Adrenal gland (tissue), 5 donors: ENCODE measurements at regions not wholly inside any gene's neighbourhood (a gene's known extent, or its start where the extent isn't known, plus 50 kb on each side); places are given as distances from the start of the nearest gene placed in this dataset.

ENCODE experiments used
- POLR2A ChIP-seq, 2 donors: fragments of 450-650 bp; IDR thresholded peaks; one replicate each; pipeline ENCODE4 v1.6.1; 2017; ENCODE audit warnings: antibody characterized with exemption in 2 of 2, mild to moderate bottlenecking in 2 of 2, moderate library complexity in 1 of 2
- TF ChIP-seq, protein P1 (sequence below), 6 experiments: fragments of 450-650 bp in 4 of 6; fragments of 200-600 bp in 2 of 6; sonication (generic) in 1 of 6; IDR thresholded peaks; 1 replicate in 5 of 6; 2 replicates in 1 of 6; pipeline versions ENCODE4 v1.5.1 to v1.8.0; 2016 to 2021; ENCODE audit warnings: antibody characterized with exemption in 6 of 6, mild to moderate bottlenecking in 2 of 6, moderate library complexity in 1 of 6
- donor health status: DM: no; HTN: no; CAD: no.

GRCh38 chr20:11267131-11267761 is 593.4 kb upstream of the JAG1 start:
- TF ChIP-seq, protein P1, sequence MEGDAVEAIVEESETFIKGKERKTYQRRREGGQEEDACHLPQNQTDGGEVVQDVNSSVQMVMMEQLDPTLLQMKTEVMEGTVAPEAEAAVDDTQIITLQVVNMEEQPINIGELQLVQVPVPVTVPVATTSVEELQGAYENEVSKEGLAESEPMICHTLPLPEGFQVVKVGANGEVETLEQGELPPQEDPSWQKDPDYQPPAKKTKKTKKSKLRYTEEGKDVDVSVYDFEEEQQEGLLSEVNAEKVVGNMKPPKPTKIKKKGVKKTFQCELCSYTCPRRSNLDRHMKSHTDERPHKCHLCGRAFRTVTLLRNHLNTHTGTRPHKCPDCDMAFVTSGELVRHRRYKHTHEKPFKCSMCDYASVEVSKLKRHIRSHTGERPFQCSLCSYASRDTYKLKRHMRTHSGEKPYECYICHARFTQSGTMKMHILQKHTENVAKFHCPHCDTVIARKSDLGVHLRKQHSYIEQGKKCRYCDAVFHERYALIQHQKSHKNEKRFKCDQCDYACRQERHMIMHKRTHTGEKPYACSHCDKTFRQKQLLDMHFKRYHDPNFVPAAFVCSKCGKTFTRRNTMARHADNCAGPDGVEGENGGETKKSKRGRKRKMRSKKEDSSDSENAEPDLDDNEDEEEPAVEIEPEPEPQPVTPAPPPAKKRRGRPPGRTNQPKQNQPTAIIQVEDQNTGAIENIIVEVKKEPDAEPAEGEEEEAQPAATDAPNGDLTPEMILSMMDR (IDR thresholded peaks at IDR 0.05), result no peak
- no peak for TF ChIP-seq POLR2A (IDR thresholded peaks at IDR 0.05)
